ENCODE measurements at regions not wholly inside any gene's neighbourhood (a gene's known extent, or its start where the extent isn't known, plus 50 kb on each side); places are given as distances from the start of the nearest gene placed in this dataset.

DNA sequence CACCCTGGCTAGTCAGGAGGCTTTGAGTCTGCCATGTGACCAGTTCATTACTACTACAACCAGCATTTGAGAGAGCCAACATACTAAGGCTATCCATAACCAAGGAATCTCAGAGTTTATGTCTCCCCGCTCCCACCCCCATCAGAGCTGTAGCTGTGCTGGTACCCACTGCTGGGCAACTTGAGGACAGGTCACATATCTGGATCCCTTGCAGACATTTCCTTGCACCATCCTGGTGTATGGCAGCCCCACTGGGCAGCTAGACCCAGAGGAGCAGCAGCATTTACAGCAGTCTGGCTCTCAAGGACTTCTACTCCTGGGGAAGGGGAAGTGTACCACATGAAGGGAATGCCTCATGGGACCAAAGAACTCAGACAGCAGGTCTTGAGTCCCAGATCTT, 160.8 kb upstream of the ST8SIA2 start:
- ATAC-seq (no peak), DNase-seq (no peak)
- H3K36me3 ChIP-seq (ENCODE audit: low read depth) = no peaks in the 10 kb centered on the region
- no peaks in the 10 kb centered on the region for H3K9me3 ChIP-seq
- no peak overlapping the region for H3K4me3 ChIP-seq
- TF ChIP-seq, protein P1, sequence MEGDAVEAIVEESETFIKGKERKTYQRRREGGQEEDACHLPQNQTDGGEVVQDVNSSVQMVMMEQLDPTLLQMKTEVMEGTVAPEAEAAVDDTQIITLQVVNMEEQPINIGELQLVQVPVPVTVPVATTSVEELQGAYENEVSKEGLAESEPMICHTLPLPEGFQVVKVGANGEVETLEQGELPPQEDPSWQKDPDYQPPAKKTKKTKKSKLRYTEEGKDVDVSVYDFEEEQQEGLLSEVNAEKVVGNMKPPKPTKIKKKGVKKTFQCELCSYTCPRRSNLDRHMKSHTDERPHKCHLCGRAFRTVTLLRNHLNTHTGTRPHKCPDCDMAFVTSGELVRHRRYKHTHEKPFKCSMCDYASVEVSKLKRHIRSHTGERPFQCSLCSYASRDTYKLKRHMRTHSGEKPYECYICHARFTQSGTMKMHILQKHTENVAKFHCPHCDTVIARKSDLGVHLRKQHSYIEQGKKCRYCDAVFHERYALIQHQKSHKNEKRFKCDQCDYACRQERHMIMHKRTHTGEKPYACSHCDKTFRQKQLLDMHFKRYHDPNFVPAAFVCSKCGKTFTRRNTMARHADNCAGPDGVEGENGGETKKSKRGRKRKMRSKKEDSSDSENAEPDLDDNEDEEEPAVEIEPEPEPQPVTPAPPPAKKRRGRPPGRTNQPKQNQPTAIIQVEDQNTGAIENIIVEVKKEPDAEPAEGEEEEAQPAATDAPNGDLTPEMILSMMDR (IDR thresholded peaks at IDR 0.05) = no peak
- intact Hi-C loops (cut with DNase I, micrococcal nuclease) = no loop called here
- no peaks in the 10 kb centered on the region for H3K4me1 ChIP-seq (ENCODE audit: low read depth)

- TF ChIP-seq, protein P1 (IDR thresholded peaks at IDR 0.05) = no peak
These were observed 150.5 kb upstream of the ST8SIA2 start for GRCh38 chr15:92243227-92243626.

GRCh38 chr15:92244703-92245102, 149.0 kb upstream of the ST8SIA2 start:
- ATAC-seq (no peak), DNase-seq (no peak)
- H3K9me3 ChIP-seq = no peaks in the 10 kb centered on the region
- no peaks in the 10 kb centered on the region for H3K36me3 ChIP-seq (ENCODE audit: low read depth)
- intact Hi-C loops (cut with DNase I, micrococcal nuclease) = no loop called here
- H3K4me1 ChIP-seq (ENCODE audit: low read depth) = no peaks in the 10 kb centered on the region
- TF ChIP-seq, protein P1 (IDR thresholded peaks at IDR 0.05) = no peak
- H3K4me3 ChIP-seq = no peak overlapping the region

More at GRCh38 chr15:92243227-92243626, 150.5 kb upstream of the ST8SIA2 start:
- DNase-seq (no peak), ATAC-seq (no peak)
- H3K4me1 ChIP-seq (ENCODE audit: low read depth) = no peaks in the 10 kb centered on the region
- no peak overlapping the region for H3K4me3 ChIP-seq
- H3K9me3 ChIP-seq = no peaks in the 10 kb centered on the region
- intact Hi-C loops (cut with DNase I, micrococcal nuclease) = no loop called here
- H3K36me3 ChIP-seq (ENCODE audit: low read depth) = no peaks in the 10 kb centered on the region

GRCh38 chr15:92247649-92248242, 145.9 kb upstream of the ST8SIA2 start:
- intact Hi-C loops (cut with DNase I, micrococcal nuclease) = no loop called here
- ATAC-seq (no peak), DNase-seq (no peak)
- no peak overlapping the region for H3K4me3 ChIP-seq
- H3K9me3 ChIP-seq = no peaks in the 10 kb centered on the region
- no peaks in the 10 kb centered on the region for H3K36me3 ChIP-seq (ENCODE audit: low read depth)
- H3K4me1 ChIP-seq (ENCODE audit: low read depth) = no peaks in the 10 kb centered on the region
- TF ChIP-seq, protein P1 (IDR thresholded peaks at IDR 0.05) = no peak

- Histone ChIP-seq H3K4me1 (ENCODE audit: low read depth) (no peaks in the 10 kb centered on the region), H3K9me3 (no peaks in the 10 kb centered on the region), H3K36me3 (ENCODE audit: low read depth) (no peaks in the 10 kb centered on the region), H3K4me3 (no peak overlapping the region)
- TF ChIP-seq, protein P1 (IDR thresholded peaks at IDR 0.05) = no peak
- ATAC-seq (no peak), DNase-seq (no peak)
- intact Hi-C loops (cut with DNase I, micrococcal nuclease) = no loop called here
These were observed 126.6 kb upstream of the ST8SIA2 start for GRCh38 chr15:92266796-92267685.

Data from mucosa of descending colon (tissue), 3 donors.